GM19438 (cell line): ENCODE measurements at regions not wholly inside any gene's neighbourhood (a gene's known extent, or its start where the extent isn't known, plus 50 kb on each side); places are given as distances from the start of the nearest gene placed in this dataset.

Experiments
- ATAC-seq: cut with Tn5 transposase; IDR thresholded peaks from one replicate; pipeline ENCODE4 v1.9.1; 2021; ENCODE audit warnings: low read depth; ENCODE audit not compliant: unreplicated experiment

- ATAC-seq, result no peak
Measured at GRCh38 chr4:157889788-157890187, 283.0 kb downstream of the GASK1B start.

- no peak for ATAC-seq
Measured at GRCh38 chr4:157888281-157888680, 284.5 kb downstream of the GASK1B start.

- ATAC-seq, result no peak
Measured at GRCh38 chr4:157887316-157887715, 285.5 kb downstream of the GASK1B start.

- ATAC-seq, result no peak
Measured at GRCh38 chr4:157886645-157887044, 286.2 kb downstream of the GASK1B start.

GRCh38 chr4:157885811-157886210 lies 287.0 kb downstream of the GASK1B start:
- no peak for ATAC-seq

- ATAC-seq, result no peak
Measured at GRCh38 chr4:157882901-157883300, 289.9 kb downstream of the GASK1B start.

- ATAC-seq, result no peak
Measured at GRCh38 chr4:157880761-157881160, 292.1 kb downstream of the GASK1B start.

- no peak for ATAC-seq
Measured at GRCh38 chr4:157854819-157855218, 318.0 kb downstream of the GASK1B start.

GRCh38 chr4:157840648-157841047 lies 332.2 kb downstream of the GASK1B start:
- no peak for ATAC-seq

GRCh38 chr4:157840034-157840433 lies 332.8 kb downstream of the GASK1B start:
- no peak for ATAC-seq

- ATAC-seq, result no peak
Measured at GRCh38 chr4:157838366-157838765, 334.5 kb downstream of the GASK1B start.

- no peak for ATAC-seq
Measured at GRCh38 chr4:157837071-157837703, 335.6 kb downstream of the GASK1B start.

GRCh38 chr4:157832596-157832995 lies 340.2 kb downstream of the GASK1B start:
- ATAC-seq, result no peak

GRCh38 chr4:157824021-157824420 lies 348.8 kb downstream of the GASK1B start:
- ATAC-seq, result no peak

- ATAC-seq, result no peak
Measured at GRCh38 chr4:157821814-157822213, 351.0 kb downstream of the GASK1B start.

GRCh38 chr4:157819693-157820464 lies 352.9 kb downstream of the GASK1B start:
- ATAC-seq, result no peak

- no peak for ATAC-seq
Measured at GRCh38 chr4:157818946-157819692, 353.7 kb downstream of the GASK1B start.

GRCh38 chr4:157810137-157810774 lies 362.6 kb downstream of the GASK1B start:
- ATAC-seq, result no peak

GRCh38 chr4:157808796-157809383 lies 363.9 kb downstream of the GASK1B start:
- ATAC-seq, result no peak

- ATAC-seq, result no peak
Measured at GRCh38 chr4:157806184-157806583, 366.6 kb downstream of the GASK1B start.

- ATAC-seq, result no peak
Measured at GRCh38 chr4:157804986-157805385, 367.8 kb downstream of the GASK1B start.
